Testis (tissue), 2 donors: ENCODE measurements at regions not wholly inside any gene's neighbourhood (a gene's known extent, or its start where the extent isn't known, plus 50 kb on each side); places are given as distances from the start of the nearest gene placed in this dataset.

ENCODE experiments used
- POLR2A ChIP-seq: fragments of 450-650 bp; IDR thresholded peaks from one replicate; pipeline ENCODE4 v1.6.1; 2017; ENCODE audit warnings: antibody characterized with exemption, mild to moderate bottlenecking, moderate library complexity
- TF ChIP-seq, protein P1 (sequence below), 3 experiments: fragments of 450-650 bp in 2 of 3; fragments of 200-600 bp in 1 of 3; sonication (generic) in 1 of 3; IDR thresholded peaks; one replicate each; pipeline ENCODE4 v1.5.1; 2016 to 2019; ENCODE audit warnings: antibody characterized with exemption in 3 of 3, mild to moderate bottlenecking in 2 of 3, moderate library complexity in 1 of 3

DNA sequence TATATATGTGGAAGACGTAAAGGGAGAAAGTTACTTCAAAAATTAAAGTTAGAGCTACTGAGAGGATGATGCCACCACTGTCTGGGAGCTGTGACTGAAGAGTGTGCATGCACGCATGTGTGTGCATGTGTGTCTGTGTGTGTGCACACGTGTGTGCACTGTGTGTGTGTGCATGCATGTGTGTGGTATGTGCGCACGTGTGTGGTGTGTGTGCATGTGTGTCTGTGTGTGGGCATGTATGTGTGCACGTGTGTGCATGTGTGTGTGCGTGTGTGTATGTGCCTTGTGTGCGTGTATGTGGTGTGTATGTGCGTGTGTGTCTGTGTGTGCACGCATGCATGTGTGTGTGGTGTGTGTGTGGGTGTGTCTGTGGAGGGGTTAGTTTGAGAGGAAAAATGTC is 473.4 kb downstream of the CMPK2 start:
- TF ChIP-seq, protein P1, sequence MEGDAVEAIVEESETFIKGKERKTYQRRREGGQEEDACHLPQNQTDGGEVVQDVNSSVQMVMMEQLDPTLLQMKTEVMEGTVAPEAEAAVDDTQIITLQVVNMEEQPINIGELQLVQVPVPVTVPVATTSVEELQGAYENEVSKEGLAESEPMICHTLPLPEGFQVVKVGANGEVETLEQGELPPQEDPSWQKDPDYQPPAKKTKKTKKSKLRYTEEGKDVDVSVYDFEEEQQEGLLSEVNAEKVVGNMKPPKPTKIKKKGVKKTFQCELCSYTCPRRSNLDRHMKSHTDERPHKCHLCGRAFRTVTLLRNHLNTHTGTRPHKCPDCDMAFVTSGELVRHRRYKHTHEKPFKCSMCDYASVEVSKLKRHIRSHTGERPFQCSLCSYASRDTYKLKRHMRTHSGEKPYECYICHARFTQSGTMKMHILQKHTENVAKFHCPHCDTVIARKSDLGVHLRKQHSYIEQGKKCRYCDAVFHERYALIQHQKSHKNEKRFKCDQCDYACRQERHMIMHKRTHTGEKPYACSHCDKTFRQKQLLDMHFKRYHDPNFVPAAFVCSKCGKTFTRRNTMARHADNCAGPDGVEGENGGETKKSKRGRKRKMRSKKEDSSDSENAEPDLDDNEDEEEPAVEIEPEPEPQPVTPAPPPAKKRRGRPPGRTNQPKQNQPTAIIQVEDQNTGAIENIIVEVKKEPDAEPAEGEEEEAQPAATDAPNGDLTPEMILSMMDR (IDR thresholded peaks at IDR 0.05): no peak
- TF ChIP-seq POLR2A: no peak
